GM08714 (cell line): ENCODE measurements at regions not wholly inside any gene's neighbourhood (a gene's known extent, or its start where the extent isn't known, plus 50 kb on each side); places are given as distances from the start of the nearest gene placed in this dataset.

Experiments used
- H3K4me3 ChIP-seq: fragments of 200-500 bp; sonication (Bioruptor generic); 2 replicates; pipeline ENCODE4 v1.5.1; 2014; ENCODE audit warnings: mild to moderate bottlenecking, low read length, inconsistent platforms
- ZNF274 ChIP-seq: IDR thresholded peaks from 2 replicates; pipeline ENCODE4 v1.6.1; 2012; ENCODE audit warnings: mild to moderate bottlenecking, low read depth, low read length

DNA sequence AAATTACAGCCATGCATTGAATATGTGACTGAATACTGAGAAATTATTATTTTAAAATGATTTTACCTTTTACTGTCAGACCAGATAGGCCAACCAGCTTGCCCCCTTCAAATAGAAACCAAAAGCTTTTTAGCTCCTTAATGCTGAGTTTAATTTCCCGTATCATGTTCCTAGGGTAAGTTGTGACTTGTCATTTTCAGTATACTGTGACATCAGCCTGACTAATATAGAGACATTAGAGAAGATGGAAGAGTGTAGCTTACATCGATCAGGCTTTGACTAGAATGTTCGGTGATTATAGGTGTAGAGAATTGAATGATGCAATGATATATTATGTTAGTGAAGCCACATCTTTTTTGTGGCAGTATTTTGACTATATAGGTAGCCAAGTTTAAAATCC, 50.6 kb upstream of the ZEB2 start:
- no peak overlapping the region for H3K4me3 ChIP-seq
- no peak for TF ChIP-seq ZNF274
